ENCODE measurements at regions not wholly inside any gene's neighbourhood (a gene's known extent, or its start where the extent isn't known, plus 50 kb on each side); places are given as distances from the start of the nearest gene placed in this dataset.

- no peak for DNase-seq
Measured at GRCh38 chr7:156148547-156148946, 336.3 kb upstream of the SHH start.

- no peak for DNase-seq
Measured at GRCh38 chr7:156147756-156148504, 335.7 kb upstream of the SHH start.

- DNase-seq, result no peak
Measured at GRCh38 chr7:156147104-156147503, 334.8 kb upstream of the SHH start.

- no peak for DNase-seq
Measured at GRCh38 chr7:156145996-156146395, 333.7 kb upstream of the SHH start.

- DNase-seq, result no peak
Measured at GRCh38 chr7:156145184-156145583, 332.9 kb upstream of the SHH start.

GRCh38 chr7:156143683-156144082 is 331.4 kb upstream of the SHH start:
- DNase-seq, result no peak

- DNase-seq, result no peak
Measured at GRCh38 chr7:156143158-156143557, 330.9 kb upstream of the SHH start.

- DNase-seq, result no peak
Measured at GRCh38 chr7:156141941-156142340, 329.7 kb upstream of the SHH start.

GRCh38 chr7:156140896-156141295 is 328.6 kb upstream of the SHH start:
- no peak for DNase-seq

GRCh38 chr7:156140447-156140846 is 328.2 kb upstream of the SHH start:
- no peak for DNase-seq

- no peak for DNase-seq
Measured at GRCh38 chr7:156139633-156140032, 327.4 kb upstream of the SHH start.

- no peak for DNase-seq
Measured at GRCh38 chr7:156139112-156139511, 326.8 kb upstream of the SHH start.

GRCh38 chr7:156131881-156132280 is 319.6 kb upstream of the SHH start:
- DNase-seq, result no peak

- DNase-seq, result no peak
Measured at GRCh38 chr7:156129522-156129921, 317.3 kb upstream of the SHH start.

GRCh38 chr7:156128496-156128895 is 316.2 kb upstream of the SHH start:
- DNase-seq, result no peak

GRCh38 chr7:156127166-156128134 is 315.2 kb upstream of the SHH start:
- DNase-seq, result no peak

- no peak for DNase-seq
Measured at GRCh38 chr7:156125841-156126730, 313.8 kb upstream of the SHH start.

GRCh38 chr7:156124356-156124755 is 312.1 kb upstream of the SHH start:
- no peak for DNase-seq

- DNase-seq, result no peak
Measured at GRCh38 chr7:156123362-156123761, 311.1 kb upstream of the SHH start.

GRCh38 chr7:156122752-156123354 is 310.6 kb upstream of the SHH start:
- no peak for DNase-seq

- no peak for DNase-seq
Measured at GRCh38 chr7:156121956-156122355, 309.7 kb upstream of the SHH start.

- no peak for DNase-seq
Measured at GRCh38 chr7:156121434-156121833, 309.2 kb upstream of the SHH start.

GRCh38 chr7:156120552-156120951 is 308.3 kb upstream of the SHH start:
- DNase-seq, result no peak
